HCT116 (cell line): ENCODE measurements at regions not wholly inside any gene's neighbourhood (a gene's known extent, or its start where the extent isn't known, plus 50 kb on each side); places are given as distances from the start of the nearest gene placed in this dataset.

Source experiments
- ATAC-seq: fragments of 200-7000 bp; cut with Tn5 transposase; 2 replicates; pipeline ENCODE4 v1.9.1; 2020; ENCODE audit warnings: mild to moderate bottlenecking, moderate library complexity
- BruUV-seq: library from RNA; stranded (reverse); fragments of 400-500 nt; replicated peaks from 2 replicates; lab custom pipeline; 2021; lab: Mats Ljungman, UMichigan
- CTCF ChIA-PET: fragments of 300-600 bp; sonication (Branson Sonifier 250); formaldehyde crosslinking; loops from one replicate; lab custom pipeline; 2021; ENCODE audit warnings: antibody characterized with exemption; lab: Charles Lee
- POLR2A ChIA-PET: fragments of 300-600, 350-600 bp; sonication (Branson Sonifier 250); formaldehyde crosslinking; loops from one replicate; lab custom pipeline; 2021; ENCODE audit warnings: antibody characterized with exemption; lab: Charles Lee
- RAD21 ChIA-PET, 2 experiments: fragments of 300-600 bp; sonication (Branson Sonifier 250); formaldehyde crosslinking; loops; one replicate each; lab custom pipeline; 2023; ENCODE audit warnings: low total read pairs in 2 of 2; ENCODE audit not compliant: uncharacterized antibody in 2 of 2, unreplicated experiment in 2 of 2, low non-redundant PET in 1 of 2; lab: Charles Lee
- DNase-seq: peaks from one replicate; pipeline ENCODE4 v3.0.0-alpha.2; 2010; ENCODE audit warnings: low read depth, low spot score
- H2AFZ ChIP-seq: fragments of 200-600 bp; shearing (Covaris generic), sonication (generic); 2 replicates; pipeline ENCODE4 v1.6.1; 2017; ENCODE audit warnings: low read depth, mixed run types, mixed read lengths, antibody characterized with exemption, low read length; ENCODE audit not compliant: poor library complexity, severe bottlenecking
- H3K27ac ChIP-seq: 2 replicates; pipeline ENCODE4 v1.5.1; 2012; ENCODE audit warnings: low read depth, low read length
- H3K27me3 ChIP-seq: fragments of 200-600 bp; sonication (generic); 2 replicates; pipeline ENCODE4 v1.6.1; 2016; ENCODE audit warnings: mixed run types, low read length, mixed read lengths; ENCODE audit not compliant: insufficient read depth
- H3K36me3 ChIP-seq, 2 experiments: fragments of 200-500 bp in 1 of 2; fragments of 200-600 bp in 1 of 2; sonication (Bioruptor generic) in 1 of 2; sonication (generic) in 1 of 2; 2 replicates each; pipeline versions ENCODE4 v1.5.1 to v1.6.1; 2014 to 2016; ENCODE audit warnings: low read length in 2 of 2, inconsistent platforms in 1 of 2, mixed read lengths in 1 of 2, mixed run types in 1 of 2; ENCODE audit not compliant: insufficient read depth in 2 of 2, control insufficient read depth in 1 of 2
- H3K4me1 ChIP-seq, 2 experiments: fragments of 200-600 bp in 1 of 2; sonication (generic) in 1 of 2; 2 replicates each; pipeline versions ENCODE4 v1.5.1 to v1.6.1; 2012 to 2017; ENCODE audit warnings: low read length in 2 of 2, inconsistent platforms in 1 of 2, mild to moderate bottlenecking in 1 of 2, mixed read lengths in 1 of 2, mixed run types in 1 of 2, moderate library complexity in 1 of 2; ENCODE audit not compliant: insufficient read depth in 2 of 2, control insufficient read depth in 1 of 2
- H3K4me2 ChIP-seq: fragments of 200-600 bp; sonication (generic); 2 replicates; pipeline ENCODE4 v1.6.1; 2017; ENCODE audit warnings: mixed run types, low read length, mixed read lengths
- H3K4me3 ChIP-seq, 2 experiments: fragments of 200-600 bp in 1 of 2; sonication (generic) in 1 of 2; replicated peaks in 1 of 2; 2 replicates each; pipeline ENCODE4 v1.5.1; 2011 to 2016; ENCODE audit warnings: low read length in 2 of 2, control low read depth in 1 of 2, low read depth in 1 of 2, mild to moderate bottlenecking in 1 of 2, mixed read lengths in 1 of 2, mixed run types in 1 of 2
- H3K79me2 ChIP-seq: fragments of 200-600 bp; sonication (generic); 2 replicates; pipeline ENCODE4 v1.6.1; 2017; ENCODE audit warnings: mild to moderate bottlenecking, mixed run types, low read length, moderate library complexity, mixed read lengths; ENCODE audit not compliant: insufficient read depth
- H3K9ac ChIP-seq: fragments of 200-600 bp; sonication (generic); 2 replicates; pipeline ENCODE4 v1.6.1; 2016; ENCODE audit warnings: low read length, mixed read lengths
- H3K9me2 ChIP-seq: fragments of 200-600 bp; sonication (generic), shearing (Covaris generic); 2 replicates; pipeline ENCODE4 v1.6.1; 2017; ENCODE audit warnings: mixed run types, mild to moderate bottlenecking, moderate library complexity; ENCODE audit not compliant: insufficient read depth
- H3K9me3 ChIP-seq, 2 experiments: fragments of 200-500 bp in 1 of 2; fragments of 200-600 bp in 1 of 2; sonication (Bioruptor generic) in 1 of 2; sonication (generic) in 1 of 2; 2 replicates each; pipeline ENCODE4 v1.6.1; 2014 to 2017; ENCODE audit warnings: low read length in 2 of 2, mixed read lengths in 2 of 2, inconsistent platforms in 1 of 2, low read depth in 1 of 2, mild to moderate bottlenecking in 1 of 2, mixed run types in 1 of 2, moderate library complexity in 1 of 2; ENCODE audit not compliant: control insufficient read depth in 1 of 2, insufficient read depth in 1 of 2
- H4K20me1 ChIP-seq: fragments of 200-600 bp; sonication (generic), shearing (Covaris generic); 2 replicates; pipeline ENCODE4 v1.6.1; 2017; ENCODE audit warnings: mixed run types, mild to moderate bottlenecking, moderate library complexity; ENCODE audit not compliant: insufficient read depth
- CBX3 ChIP-seq: IDR thresholded peaks from 2 replicates; pipeline ENCODE4 v1.6.1; 2012; ENCODE audit warnings: low read depth
- EGR1 ChIP-seq: IDR thresholded peaks from 2 replicates; pipeline ENCODE4 v1.6.1; 2012; ENCODE audit warnings: low read depth
- ELF1 ChIP-seq: IDR thresholded peaks from 2 replicates; pipeline ENCODE4 v1.6.1; 2012; ENCODE audit warnings: low read depth, borderline replicate concordance
- EZH2 ChIP-seq: fragments of 200-600 bp; sonication (generic); IDR thresholded peaks from 2 replicates; pipeline ENCODE4 v1.6.1; 2017; ENCODE audit warnings: antibody characterized with exemption, mixed run types
- EZH2phosphoT487 ChIP-seq: fragments of 200-600 bp; IDR thresholded peaks from 2 replicates; pipeline ENCODE4 v1.6.1; 2018; ENCODE audit warnings: antibody characterized with exemption, borderline replicate concordance
- JUND ChIP-seq: IDR thresholded peaks from 2 replicates; pipeline ENCODE4 v1.6.1; 2012
- POLR2AphosphoS5 ChIP-seq: IDR thresholded peaks from 2 replicates; pipeline ENCODE4 v1.6.1; 2011; ENCODE audit warnings: mild to moderate bottlenecking, low read depth, low read length, moderate library complexity
- RAD21 ChIP-seq: IDR thresholded peaks from 2 replicates; pipeline ENCODE4 v1.6.1; 2012; ENCODE audit warnings: low read depth, mild to moderate bottlenecking
- SIN3A ChIP-seq: IDR thresholded peaks from 2 replicates; pipeline ENCODE4 v1.6.1; 2012; ENCODE audit warnings: low read depth
- SRF ChIP-seq: IDR thresholded peaks from 2 replicates; pipeline ENCODE4 v1.6.1; 2012; ENCODE audit warnings: low read depth
- TCF7L2 ChIP-seq: IDR thresholded peaks from 2 replicates; pipeline ENCODE4 v1.7.0; 2011; ENCODE audit warnings: borderline replicate concordance, inconsistent platforms; ENCODE audit not compliant: insufficient read depth, insufficient read length; ENCODE audit errors: extremely low read depth
- ZNF274 ChIP-seq: fragments of 200-500 bp; sonication (Bioruptor generic); IDR thresholded peaks from 2 replicates; pipeline ENCODE4 v1.6.1; 2014; ENCODE audit warnings: mild to moderate bottlenecking, low read depth, low read length, inconsistent platforms
- intact Hi-C: fragments of 100-400 bp; cut with micrococcal nuclease; formaldehyde crosslinking; loops from 2 replicates; pipeline ENCODE4 v1.10.0; 2022
- TF ChIP-seq, protein P1 (sequence below), 3 experiments: fragments of 200-600 bp in 1 of 3; sonication (generic) in 1 of 3; IDR thresholded peaks in 2 of 3; conservative IDR thresholded peaks in 1 of 3; 2 replicates each; pipeline ENCODE4 v1.5.1; 2012 to 2017; ENCODE audit warnings: low read depth in 2 of 3, low read length in 2 of 3, antibody characterized with exemption in 1 of 3, borderline replicate concordance in 1 of 3, control low read depth in 1 of 3, mild to moderate bottlenecking in 1 of 3, mixed read lengths in 1 of 3, mixed run types in 1 of 3, moderate library complexity in 1 of 3; ENCODE audit not compliant: insufficient read depth in 1 of 3
- TF ChIP-seq, protein P2 (sequence below): IDR thresholded peaks from 2 replicates; pipeline ENCODE4 v1.6.1; 2011; ENCODE audit warnings: mild to moderate bottlenecking, low read length, moderate library complexity; ENCODE audit not compliant: insufficient replicate concordance; ENCODE audit errors: extremely low read depth
- TF ChIP-seq, protein P3 (sequence below): IDR thresholded peaks from 2 replicates; pipeline ENCODE4 v1.6.1; 2012
- TF ChIP-seq, protein P4 (sequence below): IDR thresholded peaks from 2 replicates; pipeline ENCODE4 v1.6.1; 2012; ENCODE audit warnings: low read depth

DNA sequence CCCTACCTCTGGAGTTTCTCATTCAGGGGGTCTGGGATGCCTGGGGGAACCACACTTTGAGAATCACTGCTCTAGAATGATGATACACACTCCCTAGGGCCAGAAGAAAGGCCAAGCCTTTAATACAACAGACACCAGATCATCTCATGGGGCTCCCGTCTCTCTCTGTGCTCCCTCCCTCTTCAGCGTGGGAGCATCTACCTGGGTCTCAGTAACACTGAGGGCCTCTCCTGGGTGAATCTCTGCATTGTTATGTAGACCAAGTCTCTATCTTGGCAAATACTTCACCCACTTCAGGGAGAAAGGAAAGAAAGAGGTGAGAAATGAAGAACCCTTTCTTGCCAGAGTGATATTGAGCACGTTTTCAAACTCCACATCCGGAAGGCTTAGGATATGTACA is 65.4 kb upstream of the KCNK12 start:
- CTCF ChIA-PET: no interaction called here
- H3K36me3 ChIP-seq: no peaks in the 10 kb centered on the region
- H3K9me3 ChIP-seq: no peaks in the 10 kb centered on the region
- no peak overlapping the region for H3K27ac ChIP-seq
- no peak overlapping the region for H3K4me3 ChIP-seq
- ATAC-seq (no peak), DNase-seq (no peak)
- H4K20me1 ChIP-seq: no peaks in the 10 kb centered on the region
- H3K4me1 ChIP-seq: peaks cover 14 to 21% of the 10 kb centered on the region in 2 experiments
- no peaks in the 10 kb centered on the region for H3K9me2 ChIP-seq
- H2AFZ ChIP-seq: no peak overlapping the region
- intact Hi-C loops: no loop called here
- no peak for TF ChIP-seq ELF1
- no peak for TF ChIP-seq RAD21
- TF ChIP-seq EGR1: no peak
- TF ChIP-seq POLR2AphosphoS5: no peak
- TF ChIP-seq JUND: no peak
- no peak for TF ChIP-seq TCF7L2
- TF ChIP-seq, protein P1, sequence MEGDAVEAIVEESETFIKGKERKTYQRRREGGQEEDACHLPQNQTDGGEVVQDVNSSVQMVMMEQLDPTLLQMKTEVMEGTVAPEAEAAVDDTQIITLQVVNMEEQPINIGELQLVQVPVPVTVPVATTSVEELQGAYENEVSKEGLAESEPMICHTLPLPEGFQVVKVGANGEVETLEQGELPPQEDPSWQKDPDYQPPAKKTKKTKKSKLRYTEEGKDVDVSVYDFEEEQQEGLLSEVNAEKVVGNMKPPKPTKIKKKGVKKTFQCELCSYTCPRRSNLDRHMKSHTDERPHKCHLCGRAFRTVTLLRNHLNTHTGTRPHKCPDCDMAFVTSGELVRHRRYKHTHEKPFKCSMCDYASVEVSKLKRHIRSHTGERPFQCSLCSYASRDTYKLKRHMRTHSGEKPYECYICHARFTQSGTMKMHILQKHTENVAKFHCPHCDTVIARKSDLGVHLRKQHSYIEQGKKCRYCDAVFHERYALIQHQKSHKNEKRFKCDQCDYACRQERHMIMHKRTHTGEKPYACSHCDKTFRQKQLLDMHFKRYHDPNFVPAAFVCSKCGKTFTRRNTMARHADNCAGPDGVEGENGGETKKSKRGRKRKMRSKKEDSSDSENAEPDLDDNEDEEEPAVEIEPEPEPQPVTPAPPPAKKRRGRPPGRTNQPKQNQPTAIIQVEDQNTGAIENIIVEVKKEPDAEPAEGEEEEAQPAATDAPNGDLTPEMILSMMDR (IDR thresholded peaks at IDR 0.05 in 2 of 3, conservative IDR thresholded peaks at IDR 0.05 in 1 of 3; ENCODE audit: borderline replicate concordance in 1 of 3, insufficient read depth in 1 of 3, low read depth in 2 of 3, low read length in 2 of 3): no peak
- TF ChIP-seq, protein P2, sequence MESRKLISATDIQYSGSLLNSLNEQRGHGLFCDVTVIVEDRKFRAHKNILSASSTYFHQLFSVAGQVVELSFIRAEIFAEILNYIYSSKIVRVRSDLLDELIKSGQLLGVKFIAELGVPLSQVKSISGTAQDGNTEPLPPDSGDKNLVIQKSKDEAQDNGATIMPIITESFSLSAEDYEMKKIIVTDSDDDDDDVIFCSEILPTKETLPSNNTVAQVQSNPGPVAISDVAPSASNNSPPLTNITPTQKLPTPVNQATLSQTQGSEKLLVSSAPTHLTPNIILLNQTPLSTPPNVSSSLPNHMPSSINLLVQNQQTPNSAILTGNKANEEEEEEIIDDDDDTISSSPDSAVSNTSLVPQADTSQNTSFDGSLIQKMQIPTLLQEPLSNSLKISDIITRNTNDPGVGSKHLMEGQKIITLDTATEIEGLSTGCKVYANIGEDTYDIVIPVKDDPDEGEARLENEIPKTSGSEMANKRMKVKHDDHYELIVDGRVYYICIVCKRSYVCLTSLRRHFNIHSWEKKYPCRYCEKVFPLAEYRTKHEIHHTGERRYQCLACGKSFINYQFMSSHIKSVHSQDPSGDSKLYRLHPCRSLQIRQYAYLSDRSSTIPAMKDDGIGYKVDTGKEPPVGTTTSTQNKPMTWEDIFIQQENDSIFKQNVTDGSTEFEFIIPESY: no peak
- TF ChIP-seq EZH2phosphoT487: no peak
- TF ChIP-seq, protein P3, sequence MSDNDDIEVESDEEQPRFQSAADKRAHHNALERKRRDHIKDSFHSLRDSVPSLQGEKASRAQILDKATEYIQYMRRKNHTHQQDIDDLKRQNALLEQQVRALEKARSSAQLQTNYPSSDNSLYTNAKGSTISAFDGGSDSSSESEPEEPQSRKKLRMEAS: no peak
- no peak for TF ChIP-seq SIN3A
- TF ChIP-seq SRF: no peak
- no peak for TF ChIP-seq EZH2
- TF ChIP-seq, protein P4, sequence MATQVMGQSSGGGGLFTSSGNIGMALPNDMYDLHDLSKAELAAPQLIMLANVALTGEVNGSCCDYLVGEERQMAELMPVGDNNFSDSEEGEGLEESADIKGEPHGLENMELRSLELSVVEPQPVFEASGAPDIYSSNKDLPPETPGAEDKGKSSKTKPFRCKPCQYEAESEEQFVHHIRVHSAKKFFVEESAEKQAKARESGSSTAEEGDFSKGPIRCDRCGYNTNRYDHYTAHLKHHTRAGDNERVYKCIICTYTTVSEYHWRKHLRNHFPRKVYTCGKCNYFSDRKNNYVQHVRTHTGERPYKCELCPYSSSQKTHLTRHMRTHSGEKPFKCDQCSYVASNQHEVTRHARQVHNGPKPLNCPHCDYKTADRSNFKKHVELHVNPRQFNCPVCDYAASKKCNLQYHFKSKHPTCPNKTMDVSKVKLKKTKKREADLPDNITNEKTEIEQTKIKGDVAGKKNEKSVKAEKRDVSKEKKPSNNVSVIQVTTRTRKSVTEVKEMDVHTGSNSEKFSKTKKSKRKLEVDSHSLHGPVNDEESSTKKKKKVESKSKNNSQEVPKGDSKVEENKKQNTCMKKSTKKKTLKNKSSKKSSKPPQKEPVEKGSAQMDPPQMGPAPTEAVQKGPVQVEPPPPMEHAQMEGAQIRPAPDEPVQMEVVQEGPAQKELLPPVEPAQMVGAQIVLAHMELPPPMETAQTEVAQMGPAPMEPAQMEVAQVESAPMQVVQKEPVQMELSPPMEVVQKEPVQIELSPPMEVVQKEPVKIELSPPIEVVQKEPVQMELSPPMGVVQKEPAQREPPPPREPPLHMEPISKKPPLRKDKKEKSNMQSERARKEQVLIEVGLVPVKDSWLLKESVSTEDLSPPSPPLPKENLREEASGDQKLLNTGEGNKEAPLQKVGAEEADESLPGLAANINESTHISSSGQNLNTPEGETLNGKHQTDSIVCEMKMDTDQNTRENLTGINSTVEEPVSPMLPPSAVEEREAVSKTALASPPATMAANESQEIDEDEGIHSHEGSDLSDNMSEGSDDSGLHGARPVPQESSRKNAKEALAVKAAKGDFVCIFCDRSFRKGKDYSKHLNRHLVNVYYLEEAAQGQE: no peak
- TF ChIP-seq ZNF274: no peak
- TF ChIP-seq CBX3: no peak
- POLR2A ChIA-PET: no interaction called here
- BruUV-seq: no TSS peak
- RAD21 ChIA-PET: no interaction called here
- no peak overlapping the region for H3K9ac ChIP-seq
- H3K27me3 ChIP-seq: no peaks in the 10 kb centered on the region
- no peak overlapping the region for H3K4me2 ChIP-seq
- no peaks in the 10 kb centered on the region for H3K79me2 ChIP-seq
